ENCODE measurements at regions not wholly inside any gene's neighbourhood (a gene's known extent, or its start where the extent isn't known, plus 50 kb on each side); places are given as distances from the start of the nearest gene placed in this dataset.
"Not testable (repeated sequence)": the region's sequence is repeated elsewhere in the genome, so short reads cannot be mapped to it uniquely, and the experiment has no call there.

DNA sequence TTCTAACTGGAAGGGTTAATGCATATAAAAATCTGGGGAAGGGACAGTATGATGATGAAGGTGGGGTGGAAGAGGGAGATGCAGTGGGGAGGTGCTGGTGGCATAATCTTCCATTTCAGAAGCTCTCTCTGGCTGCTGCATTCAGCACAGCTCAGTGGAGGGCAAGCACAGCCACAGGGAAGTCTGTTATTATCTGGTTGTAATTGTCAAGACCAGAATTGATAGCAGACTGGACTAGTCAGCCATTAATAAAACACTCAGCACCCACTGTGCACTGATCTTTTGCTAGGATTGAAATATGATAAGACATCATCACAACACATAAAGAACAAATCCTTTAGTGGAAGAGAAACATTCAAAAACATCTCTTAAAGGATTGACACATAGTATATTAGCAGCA, 414.2 kb upstream of the LCORL start:
- TF ChIP-seq, protein P1, sequence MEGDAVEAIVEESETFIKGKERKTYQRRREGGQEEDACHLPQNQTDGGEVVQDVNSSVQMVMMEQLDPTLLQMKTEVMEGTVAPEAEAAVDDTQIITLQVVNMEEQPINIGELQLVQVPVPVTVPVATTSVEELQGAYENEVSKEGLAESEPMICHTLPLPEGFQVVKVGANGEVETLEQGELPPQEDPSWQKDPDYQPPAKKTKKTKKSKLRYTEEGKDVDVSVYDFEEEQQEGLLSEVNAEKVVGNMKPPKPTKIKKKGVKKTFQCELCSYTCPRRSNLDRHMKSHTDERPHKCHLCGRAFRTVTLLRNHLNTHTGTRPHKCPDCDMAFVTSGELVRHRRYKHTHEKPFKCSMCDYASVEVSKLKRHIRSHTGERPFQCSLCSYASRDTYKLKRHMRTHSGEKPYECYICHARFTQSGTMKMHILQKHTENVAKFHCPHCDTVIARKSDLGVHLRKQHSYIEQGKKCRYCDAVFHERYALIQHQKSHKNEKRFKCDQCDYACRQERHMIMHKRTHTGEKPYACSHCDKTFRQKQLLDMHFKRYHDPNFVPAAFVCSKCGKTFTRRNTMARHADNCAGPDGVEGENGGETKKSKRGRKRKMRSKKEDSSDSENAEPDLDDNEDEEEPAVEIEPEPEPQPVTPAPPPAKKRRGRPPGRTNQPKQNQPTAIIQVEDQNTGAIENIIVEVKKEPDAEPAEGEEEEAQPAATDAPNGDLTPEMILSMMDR (IDR thresholded peaks at IDR 0.05) = no peak
- Histone ChIP-seq H3K36me3 (no peaks in the 10 kb centered on the region), H3K9me3 (no peaks in the 10 kb centered on the region), H3K27me3 (no peaks in the 10 kb centered on the region), H3K27ac (no peak overlapping the region), H3K4me1 (no peaks in the 10 kb centered on the region), H3K9ac (ENCODE audit: low read depth in 2 of 2, low read length in 2 of 2) (no peak overlapping the region), H3K4me3 (no peak overlapping the region)
- DNase-seq = no peak
- intact Hi-C loops (cut with DNase I) = no loop called here

DNA sequence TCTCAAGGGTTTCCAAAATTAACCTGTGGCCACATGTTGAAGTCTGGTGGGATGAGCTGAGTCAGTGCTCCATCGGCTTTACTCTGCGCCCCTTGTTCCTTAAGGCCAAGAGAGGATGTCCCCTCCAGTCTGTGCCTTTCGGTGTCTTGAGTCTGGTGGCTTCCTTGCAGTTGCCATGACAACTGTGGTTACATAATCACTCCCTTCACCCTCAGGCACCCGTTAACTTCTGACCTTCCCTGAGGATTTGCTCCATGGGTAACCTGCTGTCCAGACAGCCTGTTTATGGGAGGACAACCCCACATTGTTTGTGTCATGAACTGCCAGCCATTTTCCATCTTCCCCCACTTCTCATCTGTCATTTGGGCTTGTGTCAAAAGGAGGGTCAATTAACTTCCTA, 401.1 kb upstream of the LCORL start:
- TF ChIP-seq, protein P1 (IDR thresholded peaks at IDR 0.05) = no peak
- Histone ChIP-seq H3K4me3 (no peak overlapping the region), H3K27ac (no peak overlapping the region), H3K4me1 (no peaks in the 10 kb centered on the region), H3K36me3 (no peaks in the 10 kb centered on the region), H3K27me3 (no peaks in the 10 kb centered on the region), H3K9ac (ENCODE audit: low read depth in 2 of 2, low read length in 2 of 2) (no peak overlapping the region), H3K9me3 (no peaks in the 10 kb centered on the region)
- DNase-seq = no peak
- intact Hi-C loops (cut with DNase I) = no loop called here

DNA sequence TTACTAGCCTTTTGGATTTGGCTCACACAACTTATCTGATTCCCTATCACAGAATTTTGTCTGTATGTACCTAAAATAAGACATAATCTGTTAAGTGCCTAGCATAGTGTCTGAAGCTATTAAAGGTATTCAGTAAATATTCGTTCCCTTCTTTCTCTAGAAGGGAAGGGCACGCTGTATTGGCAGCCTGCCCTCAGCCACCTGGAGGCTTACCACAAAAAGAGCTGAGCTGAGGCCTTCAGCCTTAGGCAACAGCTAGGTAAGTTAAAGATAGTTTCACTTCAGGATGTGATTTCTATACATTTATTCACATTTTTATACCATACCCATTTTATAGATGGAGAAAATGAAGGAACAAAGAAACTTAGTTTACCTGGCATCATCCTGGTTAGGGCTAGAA, 400.0 kb upstream of the LCORL start:
- no peaks in the 10 kb centered on the region for H3K4me1 ChIP-seq
- H3K4me3 ChIP-seq = no peak overlapping the region
- H3K9me3 ChIP-seq = no peaks in the 10 kb centered on the region
- no peaks in the 10 kb centered on the region for H3K36me3 ChIP-seq
- DNase-seq = no peak
- TF ChIP-seq, protein P1 (IDR thresholded peaks at IDR 0.05) = no peak
- H3K9ac ChIP-seq (ENCODE audit: low read depth in 2 of 2, low read length in 2 of 2) = no peak overlapping the region
- H3K27me3 ChIP-seq = no peaks in the 10 kb centered on the region
- intact Hi-C loops (cut with DNase I) = no loop called here
- no peak overlapping the region for H3K27ac ChIP-seq

DNA sequence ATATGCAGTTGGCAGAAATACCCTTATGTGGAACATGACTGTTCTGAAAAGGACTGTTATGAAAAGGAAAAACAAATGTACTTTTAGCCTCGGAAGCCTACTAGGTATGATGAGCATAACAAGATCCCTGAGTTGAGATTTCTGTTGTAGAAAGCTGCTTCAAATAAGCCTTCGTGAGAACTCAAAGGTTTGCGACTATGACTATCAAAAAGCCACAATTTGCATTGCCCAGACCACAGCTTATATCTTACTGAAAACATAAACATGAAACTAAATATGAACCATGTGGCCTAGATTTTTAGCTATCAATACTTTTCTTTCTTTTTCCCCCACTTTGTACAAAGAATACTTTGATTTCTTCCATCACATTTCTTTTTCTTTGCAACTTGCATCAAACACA, 398.2 kb upstream of the LCORL start:
- TF ChIP-seq, protein P1 (IDR thresholded peaks at IDR 0.05) = no peak
- intact Hi-C loops (cut with DNase I) = no loop called here
- Histone ChIP-seq H3K9me3 (no peaks in the 10 kb centered on the region), H3K27ac (no peak overlapping the region), H3K4me3 (no peak overlapping the region), H3K36me3 (no peaks in the 10 kb centered on the region), H3K9ac (ENCODE audit: low read depth in 2 of 2, low read length in 2 of 2) (no peak overlapping the region), H3K4me1 (no peaks in the 10 kb centered on the region), H3K27me3 (no peaks in the 10 kb centered on the region)
- DNase-seq = no peak

DNA sequence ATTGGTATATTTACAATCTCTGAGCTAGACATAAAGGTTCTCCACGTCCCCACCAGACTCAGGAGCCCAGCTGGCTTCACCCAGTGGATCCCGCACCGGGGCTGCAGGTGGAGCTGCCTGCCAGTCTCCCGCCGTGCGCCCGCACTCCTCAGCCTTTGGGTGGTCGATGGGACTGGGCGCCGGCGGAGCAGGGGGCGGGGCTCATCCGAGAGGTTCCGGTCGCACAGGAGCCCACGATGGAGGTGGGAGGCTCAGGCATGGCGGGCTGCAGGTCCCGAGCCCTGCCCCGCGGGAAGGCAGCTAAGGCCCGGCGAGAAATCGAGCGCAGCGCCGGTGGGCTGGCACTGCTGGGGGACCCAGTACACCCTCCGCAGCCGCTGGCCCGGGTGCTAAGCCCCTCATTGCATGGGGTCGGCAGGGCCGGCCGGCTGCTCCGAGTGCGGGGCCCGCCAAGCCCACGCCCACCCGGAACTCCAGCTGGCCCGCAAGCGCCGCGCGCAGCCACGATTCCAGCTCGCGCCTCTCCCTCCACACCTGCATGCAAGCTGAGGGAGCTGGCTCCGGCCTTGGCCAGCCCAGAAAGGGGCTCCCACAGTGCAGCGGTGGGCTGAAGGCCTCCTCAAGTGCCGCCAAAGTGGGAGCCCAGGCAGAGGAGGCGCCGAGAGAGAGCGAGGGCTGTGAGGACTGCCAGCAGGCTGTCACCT, 396.8 kb upstream of the LCORL start:
- H3K27me3 ChIP-seq; H3K27ac ChIP-seq; DNase-seq; H3K4me3 ChIP-seq; H3K9me3 ChIP-seq; H3K4me1 ChIP-seq; H3K36me3 ChIP-seq; intact Hi-C loops (cut with DNase I); H3K9ac ChIP-seq (ENCODE audit: low read depth in 2 of 2, low read length in 2 of 2): not testable (repeated sequence)

DNA sequence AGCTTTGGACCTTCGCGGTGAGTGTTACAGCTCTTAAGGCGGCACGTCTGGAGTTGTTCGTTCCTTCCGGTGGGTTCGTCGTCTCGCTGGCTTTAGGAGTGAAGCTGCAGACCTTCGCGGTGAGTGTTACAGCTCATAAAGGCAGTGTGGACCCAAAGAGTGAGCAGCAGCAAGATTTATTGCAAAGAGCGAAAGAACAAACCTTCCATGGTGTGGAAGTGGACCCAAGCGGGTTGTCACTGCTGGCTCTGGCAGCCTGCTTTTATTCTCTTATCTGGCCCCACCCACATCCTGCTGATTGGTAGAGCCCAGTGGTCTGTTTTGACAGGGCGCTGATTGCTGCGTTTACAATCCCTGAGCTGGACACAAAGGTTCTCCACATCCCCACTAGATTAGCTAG, 396.1 kb upstream of the LCORL start:
- intact Hi-C loops (cut with DNase I); H3K9ac ChIP-seq (ENCODE audit: low read depth in 2 of 2, low read length in 2 of 2); H3K36me3 ChIP-seq; H3K27ac ChIP-seq; DNase-seq; H3K4me3 ChIP-seq; H3K9me3 ChIP-seq; H3K27me3 ChIP-seq; H3K4me1 ChIP-seq: not testable (repeated sequence)

Data from colonic mucosa (tissue), 4 donors.